ENCODE measurements at regions not wholly inside any gene's neighbourhood (a gene's known extent, or its start where the extent isn't known, plus 50 kb on each side); places are given as distances from the start of the nearest gene placed in this dataset.

- no peak for TF ChIP-seq CTCF (IDR thresholded peaks at IDR 0.05)
- TF ChIP-seq POLR2A (IDR thresholded peaks at IDR 0.05): no peak
These were observed 72.4 kb upstream of the GGTLC1 start for GRCh38 chr20:24060851-24061590.
